BJ (cell line): ENCODE measurements at regions not wholly inside any gene's neighbourhood (a gene's known extent, or its start where the extent isn't known, plus 50 kb on each side); places are given as distances from the start of the nearest gene placed in this dataset.

Source experiments
- CTCF ChIA-PET: fragments of 350-600 bp; formaldehyde crosslinking; extraction: SDS; loops from one replicate; lab custom pipeline; 2021; ENCODE audit warnings: antibody characterized with exemption, inconsistent platforms; lab: Yijun Ruan, JAX
- POLR2A ChIA-PET: fragments of 300-600 bp; sonication (Branson Sonifier 250); formaldehyde crosslinking; extraction: SDS; loops from one replicate; lab custom pipeline; 2021; ENCODE audit warnings: antibody characterized with exemption; lab: Charles Lee
- DNase-seq: peaks from one replicate; pipeline ENCODE4 v3.0.0-alpha.2; 2011; ENCODE audit warnings: low read depth
- H3K27me3 ChIP-seq: 2 replicates; pipeline ENCODE4 v1.6.0; 2011; ENCODE audit warnings: low read length; ENCODE audit not compliant: control insufficient read depth, insufficient read depth
- H3K36me3 ChIP-seq: 2 replicates; pipeline ENCODE4 v1.5.1; 2011; ENCODE audit warnings: low read length; ENCODE audit not compliant: control insufficient read depth, insufficient read depth
- H3K4me3 ChIP-seq: 2 replicates; pipeline ENCODE4 v1.5.1; 2011; ENCODE audit warnings: low read depth, mild to moderate bottlenecking, control low read depth, low read length
- CTCF ChIP-seq: IDR thresholded peaks from 2 replicates; pipeline ENCODE4 v1.5.1; 2011; ENCODE audit warnings: low read depth, mild to moderate bottlenecking, control low read depth, inconsistent platforms, low read length, moderate library complexity; ENCODE audit not compliant: insufficient read depth

- no peak for DNase-seq
- TF ChIP-seq CTCF = no peak
- CTCF ChIA-PET = no interaction called here
- POLR2A ChIA-PET = no interaction called here
- H3K4me3 ChIP-seq = no peak overlapping the region
- no peaks in the 10 kb centered on the region for H3K27me3 ChIP-seq
- no peaks in the 10 kb centered on the region for H3K36me3 ChIP-seq
Observed at GRCh38 chr6:164216839-164217238, 802.3 kb downstream of the QKI start.

- no peak for TF ChIP-seq CTCF
- ChIA-PET POLR2A (no interaction called here), CTCF (no interaction called here)
- DNase-seq = no peak
- no peak overlapping the region for H3K4me3 ChIP-seq
- H3K27me3 ChIP-seq = no peaks in the 10 kb centered on the region
- H3K36me3 ChIP-seq = no peaks in the 10 kb centered on the region
Observed at GRCh38 chr6:164216368-164216767, 801.9 kb downstream of the QKI start.

- ChIA-PET POLR2A (no interaction called here), CTCF (interaction anchor here (0.6 kb wide), 1 partner anchor 582 kb away, joined by 3 read pairs; no protein-coding TSS in a partner anchor)
- DNase-seq = no peak
- H3K27me3 ChIP-seq = no peaks in the 10 kb centered on the region
- H3K4me3 ChIP-seq = no peak overlapping the region
- no peaks in the 10 kb centered on the region for H3K36me3 ChIP-seq
- TF ChIP-seq CTCF = no peak
Observed at GRCh38 chr6:164214066-164214465, 799.5 kb downstream of the QKI start.

- Histone ChIP-seq H3K4me3 (no peak overlapping the region), H3K36me3 (no peaks in the 10 kb centered on the region), H3K27me3 (no peaks in the 10 kb centered on the region)
- ChIA-PET CTCF (no interaction called here), POLR2A (no interaction called here)
- no peak for TF ChIP-seq CTCF
- no peak for DNase-seq
Observed at GRCh38 chr6:164211254-164211653, 796.7 kb downstream of the QKI start.

- ChIA-PET POLR2A (no interaction called here), CTCF (no interaction called here)
- TF ChIP-seq CTCF = no peak
- H3K27me3 ChIP-seq = no peaks in the 10 kb centered on the region
- no peak overlapping the region for H3K4me3 ChIP-seq
- DNase-seq = no peak
- no peaks in the 10 kb centered on the region for H3K36me3 ChIP-seq
Observed at GRCh38 chr6:164210783-164211182, 796.3 kb downstream of the QKI start.
